ENCODE measurements at regions not wholly inside any gene's neighbourhood (a gene's known extent, or its start where the extent isn't known, plus 50 kb on each side); places are given as distances from the start of the nearest gene placed in this dataset.
A peak's percentile ranks its signal among the peaks of the same experiment; 100 is the strongest.

GRCh38 chr16:79815049-79815448 is 214.5 kb upstream of the MAF start:
- no peak overlapping the region for H3K27ac ChIP-seq
- TF ChIP-seq, protein P1, sequence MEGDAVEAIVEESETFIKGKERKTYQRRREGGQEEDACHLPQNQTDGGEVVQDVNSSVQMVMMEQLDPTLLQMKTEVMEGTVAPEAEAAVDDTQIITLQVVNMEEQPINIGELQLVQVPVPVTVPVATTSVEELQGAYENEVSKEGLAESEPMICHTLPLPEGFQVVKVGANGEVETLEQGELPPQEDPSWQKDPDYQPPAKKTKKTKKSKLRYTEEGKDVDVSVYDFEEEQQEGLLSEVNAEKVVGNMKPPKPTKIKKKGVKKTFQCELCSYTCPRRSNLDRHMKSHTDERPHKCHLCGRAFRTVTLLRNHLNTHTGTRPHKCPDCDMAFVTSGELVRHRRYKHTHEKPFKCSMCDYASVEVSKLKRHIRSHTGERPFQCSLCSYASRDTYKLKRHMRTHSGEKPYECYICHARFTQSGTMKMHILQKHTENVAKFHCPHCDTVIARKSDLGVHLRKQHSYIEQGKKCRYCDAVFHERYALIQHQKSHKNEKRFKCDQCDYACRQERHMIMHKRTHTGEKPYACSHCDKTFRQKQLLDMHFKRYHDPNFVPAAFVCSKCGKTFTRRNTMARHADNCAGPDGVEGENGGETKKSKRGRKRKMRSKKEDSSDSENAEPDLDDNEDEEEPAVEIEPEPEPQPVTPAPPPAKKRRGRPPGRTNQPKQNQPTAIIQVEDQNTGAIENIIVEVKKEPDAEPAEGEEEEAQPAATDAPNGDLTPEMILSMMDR (conservative IDR thresholded peaks at IDR 0.05) = no peak
- TF ChIP-seq ZFX (IDR thresholded peaks at IDR 0.05) = no peak

DNA sequence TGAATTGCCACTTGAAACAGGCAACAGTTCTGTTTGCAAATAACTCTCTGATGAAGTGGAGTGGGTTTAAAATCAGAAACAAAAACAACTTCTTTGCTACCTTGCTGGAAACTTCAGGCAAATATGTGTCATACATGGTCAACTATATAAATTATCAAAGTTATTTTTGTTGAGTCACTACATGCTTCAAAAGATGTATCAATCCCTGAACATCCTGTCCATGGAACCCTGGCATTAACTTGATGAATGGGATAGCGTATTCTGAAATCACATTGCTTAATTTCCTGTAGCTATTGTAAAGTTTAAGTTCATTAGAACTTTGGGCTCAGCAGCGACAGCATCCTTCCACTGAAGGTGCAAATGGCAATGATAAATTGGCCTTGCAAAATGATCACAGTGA is 213.6 kb upstream of the MAF start:
- H3K27ac ChIP-seq = no peak overlapping the region
- TF ChIP-seq ZFX (IDR thresholded peaks at IDR 0.05) = no peak
- TF ChIP-seq, protein P1 (conservative IDR thresholded peaks at IDR 0.05) = no peak

DNA sequence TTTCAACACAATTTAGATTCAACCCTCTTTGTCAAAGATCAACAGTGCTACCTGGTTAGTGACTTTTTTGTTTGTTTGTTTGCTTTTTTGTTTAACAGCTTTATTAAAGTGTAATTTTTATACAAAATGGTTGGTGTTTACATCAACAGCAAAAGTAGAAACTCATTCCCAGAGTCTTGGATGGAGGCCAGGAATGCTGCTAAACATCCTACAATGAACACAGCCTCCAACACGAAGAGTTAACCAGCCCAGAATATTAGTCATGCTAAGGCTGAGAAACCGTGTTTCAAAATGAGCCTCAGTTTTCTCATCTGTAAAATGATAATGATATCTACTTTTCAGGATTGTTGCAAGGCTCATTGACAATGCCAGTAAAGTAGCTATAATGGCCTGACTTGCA is 211.0 kb upstream of the MAF start:
- no peak for TF ChIP-seq ZFX (IDR thresholded peaks at IDR 0.05)
- TF ChIP-seq, protein P1 (conservative IDR thresholded peaks at IDR 0.05) = no peak
- H3K27ac ChIP-seq = no peak overlapping the region

- H3K27ac ChIP-seq = peak overlapping the region; percentile 41; the same call in 1 of the 2 replicates
- no peak for TF ChIP-seq ZFX (IDR thresholded peaks at IDR 0.05)
- TF ChIP-seq, protein P1 (conservative IDR thresholded peaks at IDR 0.05) = no peak
Measured at GRCh38 chr16:79810449-79811189, 210.1 kb upstream of the MAF start.

- H3K27ac ChIP-seq = no peak overlapping the region
- TF ChIP-seq, protein P1 (conservative IDR thresholded peaks at IDR 0.05) = no peak
- no peak for TF ChIP-seq ZFX (IDR thresholded peaks at IDR 0.05)
Measured at GRCh38 chr16:79809376-79809775, 208.8 kb upstream of the MAF start.

DNA sequence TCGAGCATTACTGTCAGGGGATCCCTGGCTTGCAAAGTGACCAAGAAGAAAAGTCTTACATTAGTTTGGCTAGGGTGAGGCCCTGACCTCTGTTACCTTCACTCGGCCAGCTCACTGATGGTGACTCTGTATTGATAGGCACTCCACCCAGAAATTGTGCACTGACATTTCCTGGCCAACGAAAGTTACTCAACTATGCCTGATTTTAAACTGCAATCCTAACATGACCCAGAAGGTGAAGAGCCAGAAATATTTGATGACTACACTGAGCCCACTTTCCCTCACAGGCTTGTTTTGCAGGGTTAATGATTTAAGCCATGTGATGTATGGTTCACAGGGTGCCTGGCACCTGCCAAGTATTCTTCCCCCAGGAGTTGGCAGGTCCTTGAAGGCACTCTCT is 208.2 kb upstream of the MAF start:
- no peak for TF ChIP-seq ZFX (IDR thresholded peaks at IDR 0.05)
- TF ChIP-seq, protein P1 (conservative IDR thresholded peaks at IDR 0.05) = no peak
- H3K27ac ChIP-seq = peak overlapping the region; percentile 68

GRCh38 chr16:79806757-79807156 is 206.2 kb upstream of the MAF start:
- TF ChIP-seq, protein P1 (conservative IDR thresholded peaks at IDR 0.05) = no peak
- no peak for TF ChIP-seq ZFX (IDR thresholded peaks at IDR 0.05)
- H3K27ac ChIP-seq = no peak overlapping the region

Measured in C4-2B (cell line).